ENCODE measurements at regions not wholly inside any gene's neighbourhood (a gene's known extent, or its start where the extent isn't known, plus 50 kb on each side); places are given as distances from the start of the nearest gene placed in this dataset.
A peak's percentile ranks its signal among the peaks of the same experiment; 100 is the strongest.
"Not testable (repeated sequence)": the region's sequence is repeated elsewhere in the genome, so short reads cannot be mapped to it uniquely, and the experiment has no call there.

- no peak for DNase-seq (ENCODE audit: low spot score)
These were observed 80.7 kb upstream of the CCDC167 start for GRCh38 chr6:37580176-37580955.

DNA sequence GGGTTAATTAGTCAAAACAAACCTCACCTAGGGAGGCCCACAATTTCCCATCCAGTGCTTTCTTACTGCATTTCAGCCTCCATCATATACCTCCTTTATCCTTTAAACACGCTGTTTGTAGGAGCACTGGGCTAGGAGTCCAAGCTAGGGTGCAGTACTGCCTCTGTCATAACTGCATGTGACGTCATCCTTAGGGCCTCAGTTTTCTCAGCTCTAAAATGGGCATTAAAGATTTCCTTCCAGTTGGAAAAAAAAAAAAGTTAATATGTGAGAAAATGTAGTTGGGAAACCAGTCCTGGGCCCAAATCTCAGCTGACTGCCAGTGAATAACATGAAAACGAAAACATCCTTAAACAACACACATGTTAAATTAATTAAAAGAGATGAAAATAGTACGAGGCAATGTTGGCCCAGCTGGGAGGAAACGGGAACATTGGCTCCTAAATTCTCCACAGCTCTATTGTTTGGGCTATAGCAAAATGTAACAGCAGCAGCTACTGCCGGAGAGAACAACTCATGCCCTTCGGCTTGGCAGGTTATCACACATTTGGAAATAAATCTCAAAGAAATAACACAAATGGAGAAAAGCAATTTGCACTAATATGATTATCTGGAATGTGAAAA is 79.9 kb upstream of the CCDC167 start:
- no peak for DNase-seq (ENCODE audit: low spot score)

- DNase-seq (ENCODE audit: low spot score), result no peak
These were observed 78.4 kb upstream of the CCDC167 start for GRCh38 chr6:37578104-37578503.

DNA sequence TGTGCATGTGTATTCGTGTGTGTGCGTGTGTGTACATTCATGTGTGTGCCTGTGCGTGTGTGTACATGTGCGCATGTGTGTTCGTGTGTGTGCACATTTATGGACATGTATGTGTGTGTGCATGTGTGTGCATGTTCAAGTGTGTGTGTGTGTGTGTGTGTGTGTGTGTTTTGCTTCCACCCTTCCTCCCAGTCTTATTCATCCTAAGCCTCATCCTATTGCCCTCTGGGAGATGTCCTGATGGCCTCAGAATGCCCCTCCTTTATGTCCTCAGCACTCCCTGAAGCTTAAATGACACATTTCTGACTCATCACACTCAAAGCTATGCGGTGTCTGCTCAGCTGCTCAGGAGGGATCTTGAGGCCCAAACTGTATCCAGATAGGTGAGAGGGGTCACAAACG is 76.6 kb upstream of the CCDC167 start:
- DNase-seq (ENCODE audit: low spot score), result no peak

DNA sequence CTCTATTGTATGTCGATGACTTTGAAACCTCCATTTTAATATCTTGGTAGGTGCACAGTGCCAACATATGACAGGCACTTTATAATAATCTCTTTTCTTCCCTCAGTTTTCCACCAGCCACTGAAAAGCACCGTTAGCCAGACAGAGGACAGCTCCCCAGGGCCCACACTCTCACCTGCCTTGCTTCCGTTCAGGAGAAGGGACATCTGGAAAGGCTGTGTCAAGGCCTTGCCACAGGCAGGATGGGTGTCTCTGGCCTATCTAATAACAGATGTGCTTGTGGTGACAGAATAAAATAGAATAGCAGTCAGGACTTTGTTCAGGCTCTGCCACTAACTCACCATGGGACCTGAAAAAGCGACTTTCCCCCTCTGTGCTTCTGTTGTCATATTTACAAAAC is 75.5 kb upstream of the CCDC167 start:
- DNase-seq (ENCODE audit: low spot score), result no peak

DNA sequence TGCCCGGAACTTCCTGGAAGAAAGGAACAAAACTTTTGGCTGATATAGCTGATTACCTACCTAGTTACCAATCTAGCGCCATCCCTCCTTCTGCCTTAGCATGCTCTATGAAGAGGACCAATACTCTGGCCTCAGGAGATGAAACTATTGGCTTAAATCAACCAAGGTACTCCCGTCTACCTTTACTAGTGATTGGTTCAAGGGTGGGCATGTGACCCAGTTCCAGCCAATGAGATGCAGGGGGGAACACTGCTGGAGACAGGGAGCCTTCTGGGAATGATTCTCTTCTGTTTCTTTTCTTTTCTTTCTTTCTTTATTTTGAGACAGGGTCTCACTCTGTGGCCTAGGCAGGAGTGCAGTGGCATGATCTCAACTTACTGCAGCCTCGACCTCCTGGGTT is 72.6 kb upstream of the CCDC167 start:
- DNase-seq (ENCODE audit: low spot score), result no peak

DNA sequence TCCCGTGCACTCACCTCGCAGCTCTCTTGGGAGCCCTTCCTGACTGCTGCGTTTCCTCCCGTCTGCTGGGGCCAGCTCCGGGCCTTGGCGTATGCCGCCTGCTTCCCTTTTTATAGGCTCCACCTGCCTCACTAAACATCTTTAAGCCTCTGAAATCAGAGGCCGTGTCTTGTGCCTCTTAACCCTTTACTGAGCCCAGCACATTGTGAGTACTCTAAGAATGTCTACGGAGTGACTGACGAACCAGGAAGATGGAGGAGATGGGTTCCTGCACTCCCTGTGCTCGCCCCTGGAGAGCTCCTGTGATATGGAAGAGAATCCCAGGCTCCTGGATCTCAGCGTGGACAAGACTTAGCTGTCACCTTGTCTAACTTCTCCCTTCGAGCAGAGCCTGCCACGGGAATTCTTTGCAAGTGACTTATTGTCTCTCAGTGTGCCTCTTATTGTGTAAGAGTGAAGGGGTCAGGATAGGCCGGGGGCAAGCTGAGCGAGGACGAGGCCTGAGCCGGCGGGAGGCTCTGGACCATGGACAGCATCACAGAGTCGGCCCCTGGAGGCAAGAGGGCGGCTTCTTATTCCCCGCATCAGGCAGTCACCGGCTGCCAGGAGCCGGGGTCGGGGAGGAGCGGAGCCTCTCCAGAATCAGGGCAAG is 70.9 kb upstream of the CCDC167 start:
- DNase-seq (ENCODE audit: low spot score), result no peak

GRCh38 chr6:37569743-37570481 is 70.2 kb upstream of the CCDC167 start:
- no peak for DNase-seq (ENCODE audit: low spot score)

GRCh38 chr6:37569317-37569716 is 69.6 kb upstream of the CCDC167 start:
- DNase-seq (ENCODE audit: low spot score), result no peak

DNA sequence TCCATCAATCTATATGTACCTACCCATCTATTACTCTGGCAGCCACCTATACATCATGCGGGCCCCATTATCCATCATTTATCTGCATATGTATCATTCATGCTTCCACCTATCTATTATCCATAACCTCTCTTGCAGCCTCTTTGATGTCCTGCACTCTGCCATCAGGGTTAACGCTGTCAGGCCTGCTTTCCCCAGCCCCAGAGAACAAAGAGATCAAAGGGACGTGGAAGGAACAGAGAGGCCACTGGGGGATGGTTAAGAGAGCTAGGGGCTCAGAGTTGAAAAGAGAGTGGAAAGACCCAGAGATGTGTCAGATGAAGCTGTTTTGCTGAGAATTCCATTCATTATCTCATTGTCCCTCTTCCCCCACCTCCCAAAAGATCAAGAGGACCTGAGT is 67.3 kb upstream of the CCDC167 start:
- DNase-seq (ENCODE audit: low spot score), result no peak

- peak; percentile 34 for DNase-seq (ENCODE audit: low spot score)
These were observed 66.6 kb upstream of the CCDC167 start for GRCh38 chr6:37566111-37566949.

GRCh38 chr6:37565267-37566110 is 65.8 kb upstream of the CCDC167 start:
- DNase-seq (ENCODE audit: low spot score), result no peak

- DNase-seq (ENCODE audit: low spot score), result not testable (repeated sequence)
These were observed 63.2 kb upstream of the CCDC167 start for GRCh38 chr6:37562926-37563288.

DNA sequence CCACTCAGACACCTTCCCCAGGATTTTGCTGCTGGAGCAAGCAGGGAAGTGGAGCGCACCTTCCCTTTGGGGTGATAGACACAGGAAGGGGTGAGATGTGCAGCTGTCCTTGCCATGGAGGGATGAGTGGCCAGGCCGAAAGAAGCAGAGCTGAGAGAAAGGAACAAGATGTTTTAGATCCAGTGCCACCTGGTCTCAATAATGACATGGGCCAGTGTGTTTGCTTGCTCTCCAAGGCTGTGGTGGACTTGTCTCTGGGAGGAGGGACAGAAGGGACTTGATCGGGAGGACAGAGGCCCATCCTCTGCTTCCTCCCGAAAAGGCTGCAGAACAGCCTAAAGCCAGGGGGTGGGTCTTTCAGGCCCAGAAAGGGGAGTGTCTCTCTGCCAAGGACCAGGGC is 61.7 kb upstream of the CCDC167 start:
- DNase-seq (ENCODE audit: low spot score), result no peak

GRCh38 chr6:37560737-37561103 is 61.0 kb upstream of the CCDC167 start:
- DNase-seq (ENCODE audit: low spot score), result no peak

- no peak for DNase-seq (ENCODE audit: low spot score)
These were observed 59.8 kb upstream of the CCDC167 start for GRCh38 chr6:37559501-37559900.

DNA sequence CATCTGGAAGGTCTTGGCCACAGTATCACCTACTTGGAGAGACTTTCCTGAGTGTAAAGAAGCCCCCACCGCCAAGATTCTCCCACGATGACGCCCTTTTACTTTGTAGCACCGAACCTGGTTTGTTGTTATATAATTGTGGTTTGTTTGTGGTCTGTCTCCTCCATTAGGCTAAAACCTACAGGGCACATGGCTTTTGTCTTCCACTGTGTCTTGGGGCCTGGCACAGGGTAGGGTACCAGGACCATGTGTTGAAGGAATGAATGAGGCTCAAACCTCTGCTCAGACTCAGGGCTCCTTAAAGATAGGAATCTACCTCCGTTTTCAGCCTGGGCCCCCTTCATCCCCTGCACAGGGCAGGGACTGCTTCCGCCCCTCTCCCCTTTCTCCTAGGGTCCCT is 59.4 kb upstream of the CCDC167 start:
- DNase-seq (ENCODE audit: low spot score), result no peak

DNA sequence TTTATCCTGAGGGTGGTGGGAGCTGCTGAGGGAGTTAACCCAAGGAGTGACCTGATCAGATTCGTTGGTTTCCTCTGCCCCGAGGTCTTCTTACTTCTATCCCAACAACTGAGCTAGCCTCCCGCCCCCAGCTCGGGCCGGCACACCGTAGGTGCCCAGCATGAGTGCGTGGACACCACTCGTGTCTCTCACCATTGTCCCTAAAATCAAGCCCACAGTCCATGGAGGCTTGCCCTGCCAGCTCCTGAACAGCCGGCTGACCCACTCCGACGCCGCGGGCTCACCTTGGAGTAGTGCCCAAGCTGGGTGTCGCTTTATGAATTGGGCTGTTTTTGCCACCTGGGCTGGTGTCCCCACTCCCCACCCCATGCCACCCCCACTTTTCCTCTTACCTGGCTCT is 59.0 kb upstream of the CCDC167 start:
- no peak for DNase-seq (ENCODE audit: low spot score)

DNA sequence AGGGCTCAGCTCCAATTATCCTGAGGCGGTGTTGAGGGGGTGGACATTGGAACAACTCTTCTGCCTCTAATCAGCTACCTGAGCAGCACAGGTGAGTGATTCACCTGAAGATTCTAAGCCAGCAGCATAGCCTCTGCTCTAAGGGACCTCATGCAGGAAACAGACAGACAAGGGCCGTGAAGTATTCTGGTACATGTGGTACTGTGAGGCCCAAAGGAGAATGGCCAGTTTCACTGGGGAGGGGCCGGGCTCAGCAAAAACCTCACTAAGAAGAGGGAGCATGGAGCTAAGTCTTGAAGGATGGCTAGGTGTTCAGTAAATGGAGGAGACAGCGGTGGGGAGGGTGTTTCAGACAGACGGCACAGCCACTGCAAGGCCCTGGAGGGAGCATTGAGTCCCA is 58.5 kb upstream of the CCDC167 start:
- DNase-seq (ENCODE audit: low spot score), result no peak

- DNase-seq (ENCODE audit: low spot score), result no peak
These were observed 58.0 kb upstream of the CCDC167 start for GRCh38 chr6:37557645-37558114.
